GM12872 (cell line): ENCODE measurements at regions not wholly inside any gene's neighbourhood (a gene's known extent, or its start where the extent isn't known, plus 50 kb on each side); places are given as distances from the start of the nearest gene placed in this dataset.

Source experiments
- TF ChIP-seq, protein P1 (sequence below): IDR thresholded peaks from 3 replicates; pipeline ENCODE4 v1.5.1; 2011; ENCODE audit warnings: low read depth, mild to moderate bottlenecking, low read length, moderate library complexity; ENCODE audit not compliant: insufficient read depth

DNA sequence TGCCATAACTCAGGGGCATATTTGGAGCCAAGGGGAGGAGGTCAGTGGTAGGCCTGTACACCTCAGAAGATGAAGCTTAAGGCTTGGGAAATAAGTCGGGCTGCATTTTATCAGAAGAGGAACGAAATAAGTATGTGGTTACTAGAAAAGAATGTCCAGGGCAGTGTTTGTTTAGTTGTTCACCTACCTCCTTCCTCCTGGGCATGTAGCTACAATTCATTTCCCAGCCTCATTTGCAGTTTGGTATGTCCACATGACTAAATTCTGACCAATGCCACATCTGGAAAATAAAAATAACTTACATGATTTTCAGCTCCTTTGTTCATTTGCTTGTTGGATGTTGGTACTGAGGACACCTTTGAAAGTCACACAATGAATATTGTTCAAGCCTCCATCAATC is 294.5 kb upstream of the RGS17 start:
- TF ChIP-seq, protein P1, sequence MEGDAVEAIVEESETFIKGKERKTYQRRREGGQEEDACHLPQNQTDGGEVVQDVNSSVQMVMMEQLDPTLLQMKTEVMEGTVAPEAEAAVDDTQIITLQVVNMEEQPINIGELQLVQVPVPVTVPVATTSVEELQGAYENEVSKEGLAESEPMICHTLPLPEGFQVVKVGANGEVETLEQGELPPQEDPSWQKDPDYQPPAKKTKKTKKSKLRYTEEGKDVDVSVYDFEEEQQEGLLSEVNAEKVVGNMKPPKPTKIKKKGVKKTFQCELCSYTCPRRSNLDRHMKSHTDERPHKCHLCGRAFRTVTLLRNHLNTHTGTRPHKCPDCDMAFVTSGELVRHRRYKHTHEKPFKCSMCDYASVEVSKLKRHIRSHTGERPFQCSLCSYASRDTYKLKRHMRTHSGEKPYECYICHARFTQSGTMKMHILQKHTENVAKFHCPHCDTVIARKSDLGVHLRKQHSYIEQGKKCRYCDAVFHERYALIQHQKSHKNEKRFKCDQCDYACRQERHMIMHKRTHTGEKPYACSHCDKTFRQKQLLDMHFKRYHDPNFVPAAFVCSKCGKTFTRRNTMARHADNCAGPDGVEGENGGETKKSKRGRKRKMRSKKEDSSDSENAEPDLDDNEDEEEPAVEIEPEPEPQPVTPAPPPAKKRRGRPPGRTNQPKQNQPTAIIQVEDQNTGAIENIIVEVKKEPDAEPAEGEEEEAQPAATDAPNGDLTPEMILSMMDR = no peak

DNA sequence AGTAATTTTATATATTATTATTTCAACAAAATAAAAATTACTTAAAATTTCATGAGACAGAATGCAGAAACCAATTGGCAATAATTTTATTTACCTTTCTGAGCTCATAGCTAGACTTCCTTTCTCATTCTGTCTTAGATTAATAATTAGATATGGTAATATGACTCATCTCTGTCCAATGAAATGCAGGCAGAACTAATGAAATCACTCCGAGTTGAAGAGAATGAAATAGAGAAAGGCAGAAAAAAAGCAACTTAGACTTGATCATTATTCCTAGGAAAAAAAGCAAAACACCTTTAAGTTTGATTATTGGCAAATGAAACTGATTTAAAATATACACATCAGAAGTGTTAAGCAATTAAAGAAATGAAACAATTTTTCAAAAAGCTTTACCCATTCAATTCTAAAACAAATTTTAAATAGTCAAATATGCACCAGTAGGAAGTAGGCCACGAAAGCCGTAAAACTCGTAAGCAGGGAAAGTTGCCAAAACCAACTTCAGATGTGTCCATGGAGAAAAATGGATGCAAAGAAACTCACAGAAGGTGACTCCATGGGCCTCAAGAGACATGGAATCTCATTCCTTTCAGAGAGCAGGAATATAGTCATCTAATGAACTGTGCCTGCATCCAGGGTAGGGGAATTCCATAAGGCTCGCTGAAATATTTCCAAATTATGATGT is 293.8 kb upstream of the RGS17 start:
- TF ChIP-seq, protein P1 = no peak

DNA sequence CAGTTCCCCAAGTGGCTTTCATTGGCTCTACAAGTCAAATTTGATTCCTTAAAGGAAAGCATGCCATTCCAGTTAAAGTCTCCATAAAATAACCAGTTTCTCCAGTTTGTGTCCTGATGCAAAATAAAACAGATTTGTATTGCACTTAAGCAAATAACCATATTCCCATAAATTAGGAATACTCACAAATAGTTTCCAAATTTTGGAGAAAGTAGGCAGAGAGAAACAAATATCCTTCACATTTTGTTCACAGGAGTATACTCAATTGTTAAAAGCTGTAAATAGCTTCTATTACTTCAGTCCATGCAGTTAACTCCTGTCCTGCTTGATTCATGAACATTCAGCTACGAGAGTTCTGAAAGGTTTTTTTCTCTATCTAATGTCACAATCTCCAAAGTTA is 281.4 kb upstream of the RGS17 start:
- TF ChIP-seq, protein P1 = no peak

DNA sequence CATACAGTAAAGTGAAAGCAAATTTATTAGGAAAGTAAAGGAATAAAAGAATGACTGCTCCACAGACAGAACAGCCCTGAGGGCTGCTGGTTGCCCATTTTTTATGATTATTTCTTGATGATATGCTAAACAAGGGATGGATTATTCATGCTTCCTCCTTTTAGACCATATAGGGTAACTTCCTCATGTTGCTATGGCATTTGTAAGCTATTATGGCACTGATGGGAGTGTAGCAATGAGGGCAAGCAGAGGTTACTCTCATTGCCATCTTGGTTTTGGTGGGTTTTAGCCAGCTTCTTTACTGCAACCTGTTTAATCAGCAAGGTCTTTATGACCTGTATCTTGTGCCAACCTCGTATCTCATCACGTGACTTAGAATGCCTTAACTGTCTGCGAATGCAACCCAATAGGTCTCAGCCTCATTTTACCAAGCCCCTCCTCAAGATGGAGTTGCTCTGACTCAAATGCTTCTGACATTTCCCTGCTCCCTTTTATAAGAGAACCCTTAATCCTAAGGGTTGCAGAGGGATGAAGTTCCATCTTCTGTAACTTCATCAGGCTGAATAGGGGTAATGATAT is 280.1 kb upstream of the RGS17 start:
- TF ChIP-seq, protein P1 = no peak

DNA sequence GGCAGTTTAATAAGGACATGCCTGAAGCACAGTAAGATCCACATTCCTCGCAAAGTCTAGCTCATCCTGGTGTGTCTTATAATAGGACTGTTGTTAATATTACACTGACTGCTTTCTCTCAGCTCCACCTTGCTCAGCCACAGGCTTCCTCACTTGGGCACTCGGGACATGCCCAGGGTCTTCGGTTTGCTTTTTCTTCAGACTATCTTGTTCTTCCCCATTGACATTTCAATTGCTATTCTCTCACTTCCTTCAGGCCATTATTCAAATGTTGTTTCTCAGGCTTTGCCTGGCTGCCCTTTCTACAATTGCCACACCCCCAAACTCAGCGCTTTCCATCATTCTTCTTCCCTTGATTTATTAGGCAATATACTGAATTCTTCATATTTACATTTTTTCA is 274.8 kb upstream of the RGS17 start:
- TF ChIP-seq, protein P1 = no peak

DNA sequence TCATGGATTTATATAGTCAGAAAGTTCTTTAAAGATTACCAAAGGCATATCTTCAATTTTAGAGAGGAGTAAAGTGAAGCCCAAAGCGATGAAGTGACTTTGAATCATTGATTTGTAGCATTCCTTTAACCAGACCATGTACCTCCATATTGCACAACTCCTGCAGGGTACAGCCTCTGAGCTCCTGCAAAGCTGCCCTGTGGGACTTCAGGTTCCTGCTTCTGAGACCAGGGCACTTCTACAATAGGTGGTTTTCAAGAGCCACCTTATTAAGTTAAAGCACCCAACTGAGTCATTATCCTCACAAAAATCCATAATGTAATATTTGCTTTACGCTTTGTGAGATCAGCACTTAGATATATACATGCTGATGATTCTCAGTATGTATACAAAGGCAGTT is 270.7 kb upstream of the RGS17 start:
- TF ChIP-seq, protein P1 = no peak

DNA sequence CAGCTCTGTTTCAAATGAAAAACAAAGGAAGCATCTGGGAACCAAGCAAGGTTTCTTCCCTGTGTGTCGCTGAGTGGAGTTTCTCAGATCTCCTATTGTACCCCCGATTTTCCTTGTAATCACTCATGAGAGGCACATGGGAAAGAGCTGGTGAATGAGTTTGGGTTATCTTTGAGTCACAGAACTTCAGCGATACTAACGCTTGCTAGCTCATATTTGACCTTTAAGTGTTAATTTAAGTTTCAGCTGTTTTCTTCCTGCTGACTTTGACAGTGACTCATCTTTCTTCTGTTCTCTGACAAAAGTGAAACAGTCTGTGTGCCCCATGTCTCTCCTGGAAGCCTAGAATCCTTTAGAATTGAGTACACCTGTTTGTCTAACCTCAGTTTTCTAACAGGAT is 261.1 kb upstream of the RGS17 start:
- TF ChIP-seq, protein P1 = no peak
